HG02763 (cell line): ENCODE measurements at regions not wholly inside any gene's neighbourhood (a gene's known extent, or its start where the extent isn't known, plus 50 kb on each side); places are given as distances from the start of the nearest gene placed in this dataset.
"Not testable (repeated sequence)": the region's sequence is repeated elsewhere in the genome, so short reads cannot be mapped to it uniquely, and the experiment has no call there.

Experiments
- ATAC-seq: cut with Tn5 transposase; IDR thresholded peaks from one replicate; pipeline ENCODE4 v1.9.1; 2021; ENCODE audit warnings: mild to moderate bottlenecking, moderate library complexity; ENCODE audit not compliant: unreplicated experiment

DNA sequence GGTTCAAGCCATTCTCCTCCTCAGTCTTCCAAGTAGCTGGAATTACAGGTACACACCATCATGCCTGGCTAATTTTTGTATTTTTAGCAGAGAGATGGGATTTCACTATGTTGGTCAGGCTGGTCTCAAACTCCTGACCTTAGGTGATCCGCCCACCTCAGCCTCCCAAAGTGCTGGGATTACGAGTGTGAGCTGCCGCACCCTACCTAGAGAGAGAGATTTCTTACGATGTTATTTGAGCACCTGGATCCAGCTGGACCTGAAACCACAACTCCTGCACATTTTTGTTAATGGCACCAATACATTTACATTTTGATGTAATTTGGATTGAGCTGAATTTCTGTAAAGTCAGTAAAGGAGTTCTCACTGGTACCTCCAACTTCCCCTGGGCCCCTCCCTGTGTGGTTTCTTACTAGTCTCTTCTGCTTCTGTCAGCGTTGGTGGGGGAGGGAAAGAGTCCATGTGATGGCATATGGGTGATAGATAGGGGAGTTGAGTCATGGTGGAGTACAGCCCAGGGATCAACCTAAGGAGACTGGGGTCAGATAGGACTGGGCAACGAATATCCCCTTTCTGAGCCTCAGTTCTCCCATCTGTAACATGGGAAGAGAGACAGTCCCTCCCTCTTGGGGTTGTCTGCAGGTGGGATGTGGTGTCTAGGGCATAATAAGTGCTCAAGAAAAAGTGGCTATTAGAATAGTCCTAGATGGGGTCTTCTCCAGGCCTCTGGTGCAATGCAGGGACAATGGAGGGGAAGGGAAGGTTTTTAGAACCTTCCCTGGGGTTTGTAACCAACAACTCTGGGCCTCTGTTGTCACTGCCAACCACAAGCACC, 83.3 kb upstream of the MED13L start:
- ATAC-seq: no peak

DNA sequence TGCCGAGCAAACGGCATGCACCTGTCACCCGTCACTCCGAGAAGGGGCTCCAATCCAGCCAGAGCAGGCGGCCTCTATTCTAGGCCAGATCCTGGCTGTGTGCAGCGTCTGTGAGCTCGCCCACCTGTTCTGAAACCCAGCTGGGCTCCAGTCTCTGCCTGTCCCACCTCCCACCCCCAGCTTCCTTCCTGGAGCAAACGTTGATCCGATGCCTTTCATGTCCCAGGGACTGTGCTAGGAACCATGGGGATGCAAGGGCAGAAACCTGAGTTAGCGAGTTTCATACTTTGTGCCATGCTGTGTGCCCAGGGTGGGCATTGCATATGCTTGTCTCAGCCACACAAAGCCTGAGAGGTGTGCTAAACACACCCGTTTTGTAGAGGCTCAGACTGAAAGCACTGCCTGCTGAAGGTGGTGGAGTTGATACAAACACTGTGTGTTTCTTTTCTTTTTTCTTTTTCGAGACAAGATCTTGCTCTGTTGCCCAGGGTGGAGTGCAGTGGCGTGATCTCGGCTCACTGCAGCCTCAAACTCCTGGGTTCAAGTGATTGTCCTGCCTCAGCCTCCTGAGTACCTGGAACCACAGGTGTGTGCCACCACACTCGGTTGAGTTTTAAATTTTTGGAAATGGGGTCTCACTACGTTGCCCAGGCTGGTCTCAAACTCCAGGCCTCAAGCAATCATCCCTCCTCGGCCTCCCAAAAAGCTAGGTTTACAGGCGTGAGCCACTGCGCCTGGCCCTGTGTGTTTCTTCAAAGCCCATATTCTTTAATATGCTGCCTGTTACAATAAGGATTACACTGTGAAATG, 84.1 kb upstream of the MED13L start:
- ATAC-seq: no peak

DNA sequence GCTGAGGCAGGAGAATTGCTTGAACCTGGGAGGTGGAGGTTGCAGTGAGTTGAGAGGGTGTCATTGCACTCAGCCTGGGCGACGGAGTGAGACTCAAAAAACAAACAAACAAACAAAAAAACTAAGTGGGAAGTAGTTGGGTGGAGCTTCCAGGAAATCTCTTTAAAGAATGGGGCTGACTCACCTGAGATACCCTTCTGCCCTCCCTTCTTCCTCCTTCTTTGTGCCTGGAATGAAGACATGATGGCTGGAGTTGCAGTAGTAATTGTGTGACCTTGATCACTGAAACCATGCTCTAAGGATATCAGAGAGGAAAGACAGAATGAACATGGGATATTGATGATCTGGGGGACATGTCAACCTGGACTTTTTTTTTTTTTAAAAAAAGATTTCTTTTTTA, 87.6 kb upstream of the MED13L start:
- ATAC-seq: no peak

DNA sequence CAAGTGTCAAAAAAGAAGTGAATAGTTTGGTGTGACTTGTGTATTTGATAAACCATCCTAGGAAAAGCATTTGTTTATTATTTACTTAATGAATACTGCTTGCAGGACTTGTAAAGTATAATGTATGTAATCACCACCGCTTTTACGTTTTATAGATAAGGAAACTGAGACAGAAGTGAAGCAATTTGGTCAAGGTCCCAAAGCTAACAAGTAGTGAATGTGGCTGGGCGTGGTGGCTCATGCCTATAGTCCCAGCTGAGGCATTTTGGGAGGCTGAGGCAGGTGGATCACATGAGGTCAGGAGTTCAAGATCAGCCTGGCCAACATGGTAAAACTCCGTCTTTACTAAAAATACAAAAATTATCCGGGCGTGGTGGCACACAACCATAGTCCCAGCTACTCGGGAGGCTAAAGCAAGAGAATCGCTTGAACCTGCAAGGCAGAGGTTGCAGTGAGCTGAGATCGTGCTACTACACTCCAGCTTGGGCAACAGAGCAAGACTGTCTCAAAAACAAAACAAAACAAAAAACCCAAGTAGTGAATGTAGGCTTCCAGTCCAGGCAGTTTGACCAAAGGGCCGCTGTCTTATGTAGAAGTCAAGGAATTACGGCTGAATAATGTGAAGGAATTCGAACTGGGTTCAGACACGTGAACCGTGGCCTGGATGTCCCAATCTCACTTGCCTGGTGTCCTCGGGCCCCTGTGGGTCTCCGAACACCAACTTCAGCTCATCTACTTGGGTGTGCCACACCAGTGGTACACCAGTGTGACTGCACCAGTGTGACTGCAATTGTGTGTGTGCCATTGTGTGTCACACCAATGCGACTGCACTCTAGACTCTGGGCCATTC, 88.3 kb upstream of the MED13L start:
- ATAC-seq: no peak

DNA sequence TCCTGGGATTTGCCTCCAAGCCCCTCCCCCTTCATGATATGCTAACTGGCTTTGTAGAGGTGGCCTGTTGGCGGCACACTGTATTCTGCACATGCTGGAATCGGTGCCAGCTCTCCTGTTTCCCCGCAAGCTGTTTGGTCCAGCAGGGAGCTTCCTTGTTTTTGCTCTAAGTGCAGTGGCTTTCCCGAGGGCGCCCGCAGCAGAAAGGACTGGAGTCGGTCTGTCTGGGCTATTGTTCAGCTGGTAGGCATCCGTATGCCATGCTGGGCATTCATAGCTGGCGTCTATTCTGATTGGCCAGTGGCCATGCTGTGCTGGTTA, 88.9 kb upstream of the MED13L start:
- ATAC-seq: no peak

DNA sequence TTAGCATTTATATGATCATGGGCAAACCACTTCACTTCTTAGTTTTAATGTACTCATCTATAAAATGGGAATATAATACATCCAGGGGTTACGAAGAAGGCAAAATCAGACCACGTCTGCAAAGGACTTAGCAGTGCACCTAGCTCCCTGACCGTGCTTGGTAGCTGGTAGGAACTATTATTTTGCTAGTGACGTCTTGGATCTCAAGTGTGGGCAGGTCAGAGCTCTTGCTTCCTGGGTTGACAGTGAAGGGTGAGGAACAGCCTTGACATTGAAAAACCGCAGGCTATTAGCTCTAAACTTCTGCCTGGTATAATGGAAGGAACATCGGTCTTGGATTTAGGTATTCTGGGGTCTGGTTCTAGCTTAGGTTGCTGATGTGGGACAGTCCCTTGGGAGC, 89.3 kb upstream of the MED13L start:
- ATAC-seq: no peak

DNA sequence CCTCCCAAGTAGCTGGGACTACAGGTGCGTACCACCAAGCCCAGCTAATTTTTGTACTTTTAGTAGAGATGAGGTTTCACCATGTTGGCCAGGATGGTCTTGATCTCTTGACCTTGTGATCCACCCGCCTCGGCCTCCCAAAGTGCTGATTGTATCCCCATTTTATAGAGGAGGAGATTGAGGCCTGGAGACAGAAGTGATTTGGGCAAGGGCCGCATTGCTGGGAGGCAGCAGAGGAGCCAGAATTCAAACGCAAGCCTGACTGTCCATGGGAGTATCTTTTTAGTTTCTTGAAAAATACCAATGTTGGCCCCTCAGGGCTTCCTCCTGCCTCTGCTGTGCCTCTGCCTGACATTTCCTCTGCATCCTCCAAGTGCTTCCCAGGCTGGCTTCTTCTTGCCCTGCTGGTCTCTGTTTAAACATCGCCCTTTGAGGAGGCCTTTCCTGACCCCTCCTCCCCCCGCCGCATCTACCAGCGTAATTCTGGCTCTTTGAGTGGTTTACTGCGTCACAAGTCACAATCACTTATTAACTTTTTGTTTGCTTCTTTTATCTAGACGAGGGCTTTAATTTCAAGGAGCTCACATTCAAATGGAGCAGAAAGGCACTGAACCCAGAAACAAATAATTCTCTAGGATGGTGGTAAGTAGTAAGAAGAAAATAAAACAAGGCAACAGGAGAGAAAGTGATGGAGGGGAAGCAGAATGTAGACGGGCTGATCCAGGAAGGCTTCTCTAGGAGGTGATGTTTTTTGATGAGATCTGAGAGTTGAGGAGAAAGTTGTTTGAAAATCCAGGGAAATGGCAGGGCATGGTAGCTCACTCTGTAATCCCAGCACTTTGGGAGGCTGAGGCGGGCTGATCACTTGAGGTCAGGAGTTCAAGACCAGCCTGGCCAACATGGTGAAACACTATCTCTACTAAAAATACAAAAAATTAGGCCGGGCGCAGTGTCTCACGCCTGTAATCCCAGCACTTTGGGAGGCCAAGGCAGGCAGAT, 91.0 kb upstream of the MED13L start:
- ATAC-seq: no peak

DNA sequence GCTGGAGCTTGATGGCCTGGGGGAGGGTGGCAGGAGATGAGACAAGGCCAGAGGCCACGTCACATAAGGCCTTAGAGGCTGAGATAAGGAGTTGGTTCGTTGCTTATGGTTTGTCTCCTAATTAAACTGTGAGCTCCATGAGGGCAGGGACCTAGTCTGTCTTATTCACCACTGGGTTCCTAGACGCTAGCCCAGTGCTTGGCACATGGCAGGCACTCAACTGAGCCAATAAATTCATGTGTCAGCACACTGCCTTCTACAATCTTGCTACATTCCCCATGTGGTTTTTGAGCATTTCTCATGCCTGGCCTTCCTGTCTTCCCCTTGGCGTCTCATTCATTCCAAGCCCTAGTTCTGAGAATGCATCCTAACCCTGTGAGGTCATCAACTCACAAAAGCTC, 92.5 kb upstream of the MED13L start:
- no peak for ATAC-seq

DNA sequence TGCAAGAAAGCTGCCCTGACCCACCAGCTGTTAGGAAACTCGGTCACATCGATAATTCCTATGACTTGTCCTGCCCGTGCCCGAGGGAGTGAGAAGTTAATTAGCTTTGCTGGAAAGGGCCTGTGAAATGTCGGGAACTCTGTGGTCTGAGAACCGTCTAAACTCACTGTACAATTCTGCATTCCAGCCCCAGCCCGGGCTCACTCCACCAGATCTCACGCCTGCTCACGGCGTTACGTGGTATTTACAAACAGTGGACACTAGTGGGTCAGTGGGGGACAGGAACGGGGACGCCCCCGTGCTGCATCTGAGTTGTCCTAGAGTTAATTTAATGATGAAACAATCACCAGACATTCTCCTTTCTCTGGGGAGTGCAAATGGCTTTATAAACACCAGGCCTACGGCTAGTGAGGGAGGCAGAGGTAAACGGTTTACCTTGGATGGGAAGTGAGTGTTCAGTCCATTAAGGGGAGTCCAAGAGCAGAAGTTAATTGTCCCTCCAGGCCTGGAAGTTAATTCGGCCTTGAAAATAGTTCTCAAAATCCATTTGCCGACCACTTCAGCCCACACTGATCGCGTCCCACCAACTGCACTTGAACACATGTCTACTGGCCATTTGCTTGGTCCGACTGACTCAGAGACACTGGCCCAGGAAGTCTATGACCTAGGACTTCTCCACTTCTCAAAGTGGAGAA, 93.5 kb upstream of the MED13L start:
- no peak for ATAC-seq

DNA sequence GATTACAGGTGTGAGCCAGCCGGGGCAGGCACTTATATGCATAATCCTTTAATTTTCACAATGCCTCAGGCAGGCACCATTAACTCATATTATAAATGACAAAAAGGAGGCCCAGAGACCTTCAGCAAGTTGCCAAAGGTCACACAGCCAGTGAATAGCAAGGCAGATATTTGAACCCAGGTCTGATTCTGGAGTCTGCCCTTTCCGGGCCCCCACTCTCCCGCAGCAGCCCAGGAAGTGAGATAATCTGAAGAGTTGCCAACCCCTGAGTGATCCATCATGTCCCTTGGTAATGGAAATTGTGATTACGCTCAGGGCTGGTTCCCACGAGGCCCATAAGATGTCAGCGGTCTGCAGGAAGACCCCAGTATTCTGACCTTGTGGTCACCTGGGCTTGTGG, 95.3 kb upstream of the MED13L start:
- no peak for ATAC-seq

DNA sequence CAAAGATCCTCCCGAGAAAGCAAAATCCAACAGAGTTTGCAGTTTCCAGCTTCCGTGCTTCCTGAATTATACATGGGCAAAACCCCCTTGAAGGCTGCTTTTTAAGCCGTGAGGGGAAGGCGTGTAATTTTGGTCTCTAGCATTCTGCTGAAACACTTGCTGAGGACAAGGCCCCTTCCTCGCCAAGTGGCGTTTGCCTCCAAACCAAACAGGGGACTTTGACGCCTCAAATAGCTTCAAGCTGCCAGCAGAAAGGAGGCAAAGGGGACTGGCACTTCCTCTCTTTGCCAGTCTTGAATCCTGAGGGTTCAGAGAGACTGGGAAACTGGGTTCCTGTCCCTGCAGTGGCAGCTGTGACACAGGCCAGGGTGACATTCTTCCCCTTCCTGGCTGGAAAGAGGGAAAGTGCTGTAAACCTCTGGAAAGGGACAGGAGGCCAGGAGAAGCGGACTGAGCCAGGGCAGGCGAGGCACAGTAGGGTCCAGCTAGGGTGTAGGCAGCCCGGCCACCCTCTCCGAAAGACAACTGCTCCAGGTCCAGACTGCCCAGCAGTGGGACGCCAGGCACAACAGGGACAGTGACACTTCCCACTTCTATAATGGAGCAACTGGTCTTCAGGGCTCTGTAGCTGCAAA, 96.2 kb upstream of the MED13L start:
- no peak for ATAC-seq

DNA sequence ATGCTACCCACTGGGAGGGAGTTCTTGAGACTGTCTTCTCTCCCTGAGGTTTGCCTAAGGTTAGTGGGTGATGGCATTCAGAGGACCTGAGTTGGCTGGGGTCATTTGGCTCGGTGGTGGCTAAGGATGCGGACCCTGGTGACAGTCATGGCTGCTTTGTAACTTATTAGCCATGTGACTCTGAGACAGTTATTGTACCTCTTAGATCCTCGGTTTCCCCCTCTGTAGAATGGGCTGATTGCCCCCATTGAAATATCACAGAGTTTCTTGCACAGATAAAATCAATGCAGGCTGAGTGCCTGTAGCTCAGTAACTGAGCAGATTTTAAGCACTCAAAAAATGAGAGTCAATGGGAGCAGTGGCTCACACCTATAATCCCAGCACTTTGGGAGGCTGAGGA, 96.7 kb upstream of the MED13L start:
- no peak for ATAC-seq

DNA sequence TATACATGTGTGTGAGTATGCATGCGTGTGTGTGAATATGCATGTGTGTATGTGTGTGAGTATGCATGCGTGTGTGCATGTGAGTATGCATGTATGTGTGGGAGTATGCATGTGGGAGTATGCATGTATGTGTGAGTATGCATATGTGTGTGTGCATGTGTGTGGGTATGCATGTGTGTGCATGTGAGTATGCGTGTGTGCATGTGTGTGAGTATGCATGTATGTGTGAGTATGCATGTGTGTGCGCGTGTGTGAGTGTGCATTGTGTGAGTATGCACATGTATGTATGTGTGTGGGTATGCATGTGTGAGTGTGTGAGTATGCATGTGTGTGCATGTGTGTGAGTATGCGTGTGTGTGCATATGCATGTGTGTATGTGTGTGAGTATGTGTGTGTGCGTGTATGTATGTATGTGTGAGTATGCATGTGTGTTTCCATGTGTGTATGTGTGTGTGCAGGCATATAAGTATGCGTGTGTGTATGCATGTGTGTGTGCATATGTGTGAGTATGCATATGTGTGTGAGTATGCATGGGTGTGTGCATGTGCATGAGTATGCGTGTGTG, 97.9 kb upstream of the MED13L start:
- ATAC-seq: no peak

DNA sequence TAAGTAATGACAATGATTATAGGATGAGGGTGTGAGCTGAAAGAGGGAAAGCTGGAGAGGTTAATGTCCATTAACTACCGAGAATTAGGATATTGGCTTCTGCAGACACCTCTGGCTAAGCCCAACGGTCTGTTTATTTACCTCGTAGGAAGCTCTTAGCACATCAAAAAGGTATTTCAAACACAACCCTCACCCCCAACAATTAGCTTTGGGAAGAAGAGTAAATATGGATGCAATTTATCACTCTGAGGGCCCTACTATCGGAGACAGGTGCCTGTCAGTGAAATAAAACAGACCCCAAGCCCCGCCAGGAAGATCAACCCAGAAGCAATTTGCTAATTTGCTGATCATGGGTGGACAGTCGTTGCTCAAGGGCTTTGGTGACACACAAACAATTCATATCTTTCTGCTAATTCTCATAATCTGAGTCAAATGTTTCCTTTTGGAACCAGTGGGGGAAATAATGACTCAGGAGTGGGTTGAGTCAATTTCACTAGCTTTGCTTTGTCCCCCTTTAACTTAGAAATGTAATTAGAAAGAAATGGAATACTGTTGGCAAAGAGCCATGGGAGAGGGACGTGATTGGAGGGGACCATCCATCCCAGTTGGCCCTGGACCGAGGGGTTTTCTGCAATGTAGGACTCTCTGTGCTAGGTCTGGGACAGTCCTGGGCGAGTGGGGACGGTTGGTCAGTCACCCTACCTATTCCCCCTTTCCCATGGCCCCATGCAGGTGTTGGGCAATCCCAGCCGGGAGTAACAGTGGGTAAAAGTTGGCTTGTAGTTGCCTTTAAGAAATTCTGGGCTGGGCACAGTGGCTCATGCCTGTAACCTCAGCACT, 99.1 kb upstream of the MED13L start:
- ATAC-seq: no peak

DNA sequence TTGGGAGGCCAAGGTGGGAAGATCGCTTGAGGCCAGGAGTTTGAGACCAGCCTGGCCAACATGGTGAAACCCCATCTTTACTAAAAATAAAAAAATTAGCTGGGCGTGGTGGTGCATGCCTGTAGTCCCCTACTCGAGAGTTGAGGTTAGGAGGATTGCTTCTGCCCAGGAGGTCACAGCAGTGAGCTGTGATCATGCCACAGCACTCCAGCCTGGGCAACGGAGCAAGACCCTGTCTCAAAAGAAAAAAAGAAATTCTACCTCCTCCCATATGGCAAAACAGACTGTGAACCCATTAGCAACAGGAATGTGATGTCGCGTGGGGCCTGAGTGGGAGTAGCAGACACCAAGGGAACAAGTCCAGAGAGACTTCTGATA, 99.7 kb upstream of the MED13L start:
- not testable (repeated sequence) for ATAC-seq

DNA sequence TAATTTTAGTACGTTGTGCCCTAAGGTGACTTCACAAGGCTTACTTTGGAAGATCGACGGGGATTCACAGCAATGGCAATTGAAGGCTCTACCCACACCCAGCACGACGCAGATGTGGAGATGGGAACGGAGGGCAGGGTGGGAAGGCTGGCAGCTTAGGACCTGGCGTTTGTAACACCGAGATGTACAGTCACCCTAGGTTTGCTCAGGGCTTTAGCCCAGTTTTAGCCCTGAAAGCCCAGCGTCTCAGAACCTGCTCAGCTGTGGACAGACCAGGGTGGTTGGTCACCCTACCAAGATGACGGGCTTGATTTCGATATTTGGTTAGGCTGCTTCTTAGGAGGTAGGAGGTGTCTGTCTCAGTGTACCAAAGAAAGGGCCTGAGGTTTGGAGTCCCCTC, 100.5 kb upstream of the MED13L start:
- no peak for ATAC-seq

DNA sequence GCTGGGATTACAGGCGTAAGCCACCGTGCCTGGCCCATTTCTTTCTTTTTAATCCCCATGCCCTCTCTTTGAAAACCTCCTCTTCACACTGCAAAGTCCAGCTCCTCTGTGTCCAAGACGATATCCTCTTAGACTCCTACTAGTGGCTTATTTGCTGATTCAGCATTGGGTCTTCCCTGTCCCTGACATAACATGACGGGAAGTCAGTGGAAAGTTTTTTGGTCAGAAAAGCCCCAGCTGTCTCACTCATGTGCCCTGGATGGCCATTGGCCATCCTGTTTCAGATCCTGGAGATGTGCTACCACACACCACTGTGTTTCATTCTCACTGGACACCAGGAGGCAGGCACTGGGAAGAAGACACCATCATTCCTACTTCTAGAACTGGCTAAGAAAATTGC, 102.6 kb upstream of the MED13L start:
- ATAC-seq: no peak

DNA sequence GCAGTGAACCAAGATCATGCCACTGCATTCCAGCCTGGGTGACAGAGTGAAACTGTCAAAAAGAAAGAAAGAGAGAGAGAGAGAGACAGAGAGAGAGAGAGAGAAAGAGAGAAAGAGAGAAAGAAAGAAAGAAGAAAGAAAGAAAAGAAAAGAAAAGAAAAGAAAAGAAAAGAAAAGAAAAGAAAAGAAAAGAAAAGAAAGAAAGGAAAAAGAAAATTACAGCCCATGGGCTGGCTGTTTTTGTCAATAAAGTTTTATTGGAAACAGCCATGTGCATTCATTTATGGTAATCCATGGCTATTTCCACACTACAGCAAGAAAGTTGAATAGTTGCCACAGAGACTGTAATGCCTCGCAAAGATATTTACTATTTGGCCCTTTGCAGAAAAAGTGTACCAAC, 103.2 kb upstream of the MED13L start:
- not testable (repeated sequence) for ATAC-seq
